ENCODE measurements at regions not wholly inside any gene's neighbourhood (a gene's known extent, or its start where the extent isn't known, plus 50 kb on each side); places are given as distances from the start of the nearest gene placed in this dataset.

DNA sequence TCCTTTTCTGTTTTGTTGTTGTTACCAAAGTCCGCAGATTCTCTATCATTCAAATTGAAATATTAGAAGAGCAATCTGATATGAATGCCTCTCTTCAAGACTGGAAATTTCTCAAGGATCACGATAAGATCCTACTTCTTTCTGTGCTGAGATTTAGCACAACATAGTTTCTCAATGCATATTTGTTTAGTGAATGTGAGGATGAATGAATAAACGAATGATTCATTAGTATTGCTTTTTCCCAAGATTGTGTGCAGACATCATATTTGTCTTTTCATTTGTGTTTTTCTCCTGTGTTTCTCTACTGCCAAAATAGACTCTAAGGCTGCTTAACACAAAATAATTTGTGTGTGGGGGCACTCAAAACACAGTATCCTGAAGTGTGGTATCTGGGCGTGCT, 862.7 kb upstream of the MAP3K7 start:
- no peak overlapping the region for H3K27ac ChIP-seq
- H3K36me3 ChIP-seq: no peaks in the 10 kb centered on the region
- ATAC-seq (ENCODE audit: insufficient number of reproducible peaks, low FRiP score, low read depth) (no peak), DNase-seq (ENCODE audit: low spot score) (no peak)
- no peak overlapping the region for H3K4me3 ChIP-seq
- no peaks in the 10 kb centered on the region for H3K27me3 ChIP-seq (replicated peaks; ENCODE audit: insufficient read depth)
- no peaks in the 10 kb centered on the region for H3K9me3 ChIP-seq
- TF ChIP-seq, protein P1, sequence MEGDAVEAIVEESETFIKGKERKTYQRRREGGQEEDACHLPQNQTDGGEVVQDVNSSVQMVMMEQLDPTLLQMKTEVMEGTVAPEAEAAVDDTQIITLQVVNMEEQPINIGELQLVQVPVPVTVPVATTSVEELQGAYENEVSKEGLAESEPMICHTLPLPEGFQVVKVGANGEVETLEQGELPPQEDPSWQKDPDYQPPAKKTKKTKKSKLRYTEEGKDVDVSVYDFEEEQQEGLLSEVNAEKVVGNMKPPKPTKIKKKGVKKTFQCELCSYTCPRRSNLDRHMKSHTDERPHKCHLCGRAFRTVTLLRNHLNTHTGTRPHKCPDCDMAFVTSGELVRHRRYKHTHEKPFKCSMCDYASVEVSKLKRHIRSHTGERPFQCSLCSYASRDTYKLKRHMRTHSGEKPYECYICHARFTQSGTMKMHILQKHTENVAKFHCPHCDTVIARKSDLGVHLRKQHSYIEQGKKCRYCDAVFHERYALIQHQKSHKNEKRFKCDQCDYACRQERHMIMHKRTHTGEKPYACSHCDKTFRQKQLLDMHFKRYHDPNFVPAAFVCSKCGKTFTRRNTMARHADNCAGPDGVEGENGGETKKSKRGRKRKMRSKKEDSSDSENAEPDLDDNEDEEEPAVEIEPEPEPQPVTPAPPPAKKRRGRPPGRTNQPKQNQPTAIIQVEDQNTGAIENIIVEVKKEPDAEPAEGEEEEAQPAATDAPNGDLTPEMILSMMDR (IDR thresholded peaks at IDR 0.05): no peak
- H3K4me1 ChIP-seq (ENCODE audit: control insufficient read depth in 1 of 2, low read depth in 2 of 2): no peaks in the 10 kb centered on the region

DNA sequence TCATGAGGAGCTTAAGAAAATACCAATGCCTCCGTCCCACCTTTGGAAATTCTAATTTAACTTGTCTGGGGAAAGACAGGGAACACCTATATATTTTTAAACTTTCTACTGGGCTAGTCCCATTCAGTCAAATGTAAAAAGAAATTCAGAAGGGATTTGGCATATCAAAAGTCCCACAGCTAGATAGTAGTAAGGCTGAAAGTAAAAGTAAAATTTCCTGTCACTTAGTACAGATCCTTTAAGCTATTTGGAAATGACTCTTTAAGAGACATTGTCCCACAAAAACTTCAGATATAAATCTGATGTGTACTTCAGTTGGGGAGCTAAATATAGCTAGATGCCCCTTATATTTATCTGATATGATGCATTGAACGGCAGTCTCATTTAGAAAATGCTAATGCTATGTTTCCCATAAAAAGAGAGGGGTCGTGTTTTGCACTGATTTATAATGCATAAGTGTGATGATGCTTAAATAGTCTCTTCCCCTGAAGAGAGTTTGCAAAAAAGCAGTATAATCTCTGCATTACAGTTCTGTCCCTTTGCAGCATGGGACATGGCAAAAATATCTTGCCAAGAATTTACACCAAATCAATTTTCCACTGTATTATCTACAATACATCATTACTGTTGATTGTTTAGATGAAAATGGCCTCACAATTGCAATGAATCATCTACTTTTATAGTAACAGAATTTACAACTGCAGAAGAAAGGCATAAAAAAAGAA, 860.8 kb upstream of the MAP3K7 start:
- TF ChIP-seq, protein P1 (IDR thresholded peaks at IDR 0.05): no peak
- H3K4me3 ChIP-seq: no peak overlapping the region
- H3K27me3 ChIP-seq (replicated peaks; ENCODE audit: insufficient read depth): no peaks in the 10 kb centered on the region
- ATAC-seq (ENCODE audit: insufficient number of reproducible peaks, low FRiP score, low read depth) (no peak), DNase-seq (ENCODE audit: low spot score) (no peak)
- no peaks in the 10 kb centered on the region for H3K4me1 ChIP-seq (ENCODE audit: control insufficient read depth in 1 of 2, low read depth in 2 of 2)
- H3K9me3 ChIP-seq: no peaks in the 10 kb centered on the region
- no peaks in the 10 kb centered on the region for H3K36me3 ChIP-seq
- no peak overlapping the region for H3K27ac ChIP-seq

DNA sequence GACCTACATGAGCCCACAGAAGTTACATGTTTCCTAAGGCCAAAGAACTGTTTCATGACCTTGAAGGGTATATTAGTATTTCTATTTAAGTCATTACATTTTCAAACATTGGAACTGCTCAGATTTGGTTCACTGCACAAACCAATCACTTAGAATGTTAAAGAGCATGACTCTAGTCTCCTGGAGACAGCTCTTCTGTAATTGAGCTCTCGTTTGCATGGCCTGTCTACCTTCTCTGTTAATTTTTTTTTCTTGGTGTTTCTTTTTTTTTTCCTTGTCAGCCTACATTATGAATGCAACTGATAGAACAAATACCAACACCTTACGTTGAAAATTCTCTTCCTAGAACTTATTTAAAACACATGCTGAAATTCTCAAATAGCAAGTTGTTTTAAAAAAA, 860.2 kb upstream of the MAP3K7 start:
- no peaks in the 10 kb centered on the region for H3K4me1 ChIP-seq (ENCODE audit: control insufficient read depth in 1 of 2, low read depth in 2 of 2)
- no peak overlapping the region for H3K4me3 ChIP-seq
- ATAC-seq (ENCODE audit: insufficient number of reproducible peaks, low FRiP score, low read depth) (no peak), DNase-seq (ENCODE audit: low spot score) (no peak)
- TF ChIP-seq, protein P1 (IDR thresholded peaks at IDR 0.05): no peak
- H3K9me3 ChIP-seq: no peaks in the 10 kb centered on the region
- no peaks in the 10 kb centered on the region for H3K36me3 ChIP-seq
- H3K27ac ChIP-seq: no peak overlapping the region
- no peaks in the 10 kb centered on the region for H3K27me3 ChIP-seq (replicated peaks; ENCODE audit: insufficient read depth)

DNA sequence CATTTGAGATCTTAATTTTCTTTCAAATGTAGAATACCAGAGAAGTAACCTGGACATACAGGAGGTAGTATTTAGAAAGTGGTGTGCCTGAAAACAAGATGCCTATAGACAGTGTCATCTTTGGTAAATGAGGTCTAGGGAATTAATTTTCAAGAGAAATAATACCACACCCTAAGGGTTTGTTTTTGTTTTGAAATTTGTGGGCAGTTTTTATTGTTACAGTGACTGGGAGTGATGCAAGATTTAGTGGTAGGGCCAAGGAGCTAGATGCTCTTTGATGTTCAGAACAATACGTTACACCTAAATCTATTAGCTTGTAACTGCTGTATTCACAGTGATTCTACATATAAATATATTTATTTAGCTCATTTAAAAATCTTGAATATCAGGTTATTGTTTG, 856.5 kb upstream of the MAP3K7 start:
- Histone ChIP-seq H3K27me3 (replicated peaks; ENCODE audit: insufficient read depth) (no peaks in the 10 kb centered on the region), H3K4me3 (no peak overlapping the region), H3K27ac (no peak overlapping the region), H3K4me1 (ENCODE audit: control insufficient read depth in 1 of 2, low read depth in 2 of 2) (no peaks in the 10 kb centered on the region), H3K36me3 (no peaks in the 10 kb centered on the region), H3K9me3 (no peaks in the 10 kb centered on the region)
- ATAC-seq (ENCODE audit: insufficient number of reproducible peaks, low FRiP score, low read depth) (no peak), DNase-seq (ENCODE audit: low spot score) (no peak)
- TF ChIP-seq, protein P1 (IDR thresholded peaks at IDR 0.05): no peak

DNA sequence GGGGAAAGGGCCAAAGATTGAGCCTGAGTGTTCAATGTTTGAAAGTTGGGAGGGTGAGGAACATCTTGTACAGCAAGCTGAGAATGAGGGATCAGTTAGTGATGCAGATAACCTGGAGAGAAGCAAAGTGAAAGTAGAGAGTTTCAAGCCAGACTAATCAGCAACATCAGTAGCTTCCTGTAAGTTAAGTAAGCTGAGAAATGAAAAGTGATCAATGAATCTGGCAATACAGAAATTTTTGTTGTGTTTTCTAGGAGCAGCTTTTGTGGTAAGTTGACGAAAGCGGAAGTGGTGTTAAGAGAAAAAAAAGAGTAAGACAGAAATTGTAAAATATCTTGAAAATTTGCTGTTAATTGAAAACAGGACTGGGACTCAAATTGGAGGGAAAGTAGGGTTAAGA, 855.5 kb upstream of the MAP3K7 start:
- Histone ChIP-seq H3K27ac (no peak overlapping the region), H3K4me1 (ENCODE audit: control insufficient read depth in 1 of 2, low read depth in 2 of 2) (no peaks in the 10 kb centered on the region), H3K27me3 (replicated peaks; ENCODE audit: insufficient read depth) (no peaks in the 10 kb centered on the region), H3K9me3 (no peaks in the 10 kb centered on the region), H3K4me3 (no peak overlapping the region), H3K36me3 (no peaks in the 10 kb centered on the region)
- no peak for DNase-seq (ENCODE audit: low spot score)
- no peak for ATAC-seq (ENCODE audit: insufficient number of reproducible peaks, low FRiP score, low read depth)
- TF ChIP-seq, protein P1 (IDR thresholded peaks at IDR 0.05): no peak

All from thoracic aorta (tissue), 2 donors.